Keratinocyte (primary cell): ENCODE measurements at regions not wholly inside any gene's neighbourhood (a gene's known extent, or its start where the extent isn't known, plus 50 kb on each side); places are given as distances from the start of the nearest gene placed in this dataset.

ENCODE experiments used
- DNase-seq: peaks from one replicate; pipeline ENCODE4 v3.0.0-alpha.2; 2011; ENCODE audit warnings: low read depth, missing footprints, low spot score
- FAIRE-seq: peaks from 2 replicates; lab custom pipeline; 2011; peaks lifted over from hg19 to GRCh38; lab: Jason Lieb, UNC
- H2AFZ ChIP-seq: 2 replicates; pipeline ENCODE4 v1.6.0; 2012; ENCODE audit warnings: low read length, control low read depth, inconsistent platforms; ENCODE audit not compliant: control insufficient read depth
- H3K27ac ChIP-seq: 2 replicates; pipeline ENCODE4 v1.5.1; 2011; ENCODE audit warnings: low read length; ENCODE audit not compliant: control insufficient read depth, insufficient read depth
- H3K27me3 ChIP-seq: 3 replicates; pipeline ENCODE4 v1.6.0; 2011; ENCODE audit warnings: low read length; ENCODE audit not compliant: control insufficient read depth, insufficient read depth; ENCODE audit errors: extremely low read depth
- H3K36me3 ChIP-seq, 2 experiments: 2 replicates in 1 of 2; 3 replicates in 1 of 2; pipeline ENCODE4 v1.5.1; 2011; ENCODE audit warnings: low read length in 2 of 2, mild to moderate bottlenecking in 1 of 2; ENCODE audit not compliant: control insufficient read depth in 2 of 2, insufficient read depth in 2 of 2; ENCODE audit errors: extremely low read depth in 1 of 2
- H3K4me1 ChIP-seq: 3 replicates; pipeline ENCODE4 v1.5.1; 2011; ENCODE audit warnings: low read length; ENCODE audit not compliant: control insufficient read depth, insufficient read depth; ENCODE audit errors: extremely low read depth
- H3K4me2 ChIP-seq: 3 replicates; pipeline ENCODE4 v1.6.0; 2011; ENCODE audit warnings: low read depth, low read length; ENCODE audit not compliant: control insufficient read depth, insufficient read depth; ENCODE audit errors: extremely low read depth
- H3K4me3 ChIP-seq, 3 experiments: fragments of 200-600 bp in 1 of 3; sonication (generic) in 1 of 3; 2 replicates in 2 of 3; 3 replicates in 1 of 3; pipeline ENCODE4 v1.5.1; 2011 to 2016; ENCODE audit warnings: low read length in 3 of 3, mild to moderate bottlenecking in 3 of 3, control low read depth in 2 of 3, inconsistent platforms in 1 of 3, low read depth in 1 of 3, mixed read lengths in 1 of 3, mixed run types in 1 of 3, moderate library complexity in 1 of 3; ENCODE audit not compliant: control insufficient read depth in 2 of 3, insufficient read depth in 2 of 3; ENCODE audit errors: extremely low read depth in 1 of 3
- H3K79me2 ChIP-seq: 2 replicates; pipeline ENCODE4 v1.6.0; 2012; ENCODE audit warnings: low read length; ENCODE audit not compliant: control insufficient read depth, insufficient read depth
- H3K9ac ChIP-seq: 3 replicates; pipeline ENCODE4 v1.6.0; 2011; ENCODE audit warnings: low read length; ENCODE audit not compliant: control insufficient read depth, insufficient read depth; ENCODE audit errors: extremely low read depth
- H3K9me1 ChIP-seq: 3 replicates; pipeline ENCODE4 v1.6.0; 2011; ENCODE audit warnings: low read length; ENCODE audit not compliant: control insufficient read depth, insufficient read depth; ENCODE audit errors: extremely low read depth
- H3K9me3 ChIP-seq: 2 replicates; pipeline ENCODE4 v1.5.1; 2012; ENCODE audit warnings: low read depth, low read length; ENCODE audit not compliant: control insufficient read depth
- H4K20me1 ChIP-seq: 3 replicates; pipeline ENCODE4 v1.6.0; 2011; ENCODE audit warnings: low read length; ENCODE audit not compliant: control insufficient read depth, insufficient read depth; ENCODE audit errors: extremely low read depth
- CTCF ChIP-seq, 3 experiments: IDR thresholded peaks in 1 of 3; conservative IDR thresholded peaks in 1 of 3; optimal IDR thresholded peaks in 1 of 3; 2 replicates in 2 of 3; 3 replicates in 1 of 3; pipeline versions ENCODE3 to v1.5.1; 2011; ENCODE audit warnings: low read length in 3 of 3, mild to moderate bottlenecking in 3 of 3, moderate library complexity in 2 of 3, control low read depth in 1 of 3, inconsistent platforms in 1 of 3; ENCODE audit not compliant: insufficient read depth in 2 of 3; ENCODE audit errors: extremely low read depth in 1 of 3
- EZH2 ChIP-seq: IDR thresholded peaks from one replicate; pipeline ENCODE4 v1.6.1; 2012; ENCODE audit warnings: inconsistent platforms, mild to moderate bottlenecking, low read length, moderate library complexity
- dilution Hi-C: fragments of 300-500 bp; cut with MboI; formaldehyde crosslinking; loops from one replicate; pipeline ENCODE4 v1.7.0; 2020; ENCODE audit warnings: low sequenced_read_pairs; ENCODE audit not compliant: extremely low pct_ligation_motif_present

DNA sequence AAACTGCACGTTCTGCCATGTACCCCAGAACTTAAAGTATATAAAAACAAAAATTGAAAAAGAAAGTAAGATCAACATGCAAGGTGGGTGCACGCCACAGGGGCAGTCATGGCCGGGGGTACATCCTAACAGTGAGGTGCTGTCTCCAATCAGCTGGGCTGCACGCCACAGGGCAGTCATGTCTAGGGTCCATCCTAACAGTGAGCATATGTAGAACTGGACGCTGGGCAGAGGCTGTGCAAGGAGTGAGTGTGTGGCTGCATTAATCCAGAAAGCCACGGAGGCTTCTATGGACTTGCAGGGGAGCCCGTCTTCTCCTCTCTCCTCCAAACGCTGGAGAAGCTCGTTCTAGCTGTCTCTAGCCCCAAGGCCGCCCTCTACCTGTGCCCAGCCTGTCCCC lies 1105.0 kb downstream of the BRD1 start:
- dilution Hi-C loops: no loop called here
- no peak overlapping the region for H3K4me2 ChIP-seq
- no peaks in the 10 kb centered on the region for H3K36me3 ChIP-seq
- no peaks in the 10 kb centered on the region for H4K20me1 ChIP-seq
- no peaks in the 10 kb centered on the region for H3K9me1 ChIP-seq
- peaks cover 14% of the 10 kb centered on the region for H3K9me3 ChIP-seq
- FAIRE-seq (no peak), DNase-seq (no peak)
- TF ChIP-seq CTCF (optimal IDR thresholded peaks at IDR 0.05 in 1 of 3, IDR thresholded peaks at IDR 0.05 in 1 of 3, conservative IDR thresholded peaks at IDR 0.05 in 1 of 3; ENCODE audit: extremely low read depth in 1 of 3, insufficient read depth in 2 of 3, low read length in 3 of 3) (no peak), EZH2 (no peak)
- no peak overlapping the region for H3K9ac ChIP-seq
- no peaks in the 10 kb centered on the region for H3K79me2 ChIP-seq
- no peaks in the 10 kb centered on the region for H3K4me1 ChIP-seq
- no peak overlapping the region for H3K27ac ChIP-seq
- H3K27me3 ChIP-seq: no peaks in the 10 kb centered on the region
- H3K4me3 ChIP-seq: no peak overlapping the region
- H2AFZ ChIP-seq: no peak overlapping the region

- Histone ChIP-seq H4K20me1 (no peaks in the 10 kb centered on the region), H3K9me1 (no peaks in the 10 kb centered on the region), H3K79me2 (no peaks in the 10 kb centered on the region), H3K36me3 (no peaks in the 10 kb centered on the region), H3K4me1 (no peaks in the 10 kb centered on the region), H3K27me3 (no peaks in the 10 kb centered on the region), H3K27ac (no peak overlapping the region), H3K9me3 (peaks cover 14% of the 10 kb centered on the region), H3K9ac (no peak overlapping the region), H3K4me2 (no peak overlapping the region), H2AFZ (no peak overlapping the region), H3K4me3 (no peak overlapping the region)
- no peak for TF ChIP-seq EZH2
- no peak for TF ChIP-seq CTCF (optimal IDR thresholded peaks at IDR 0.05 in 1 of 3, IDR thresholded peaks at IDR 0.05 in 1 of 3, conservative IDR thresholded peaks at IDR 0.05 in 1 of 3; ENCODE audit: extremely low read depth in 1 of 3, insufficient read depth in 2 of 3, low read length in 3 of 3)
- FAIRE-seq (no peak), DNase-seq (no peak)
- dilution Hi-C loops: no loop called here
These were observed 1106.3 kb downstream of the BRD1 start for GRCh38 chr22:48721395-48721669.
